Kidney (tissue), 13 donors: ENCODE measurements at regions not wholly inside any gene's neighbourhood (a gene's known extent, or its start where the extent isn't known, plus 50 kb on each side); places are given as distances from the start of the nearest gene placed in this dataset.

Experiments
- DNase-seq, 5 donors: peaks; one replicate each; pipeline ENCODE4 v3.0.0-alpha.2; 2013 to 2020
- FAIRE-seq: peaks from 2 replicates; lab custom pipeline; 2012; peaks lifted over from hg19 to GRCh38; lab: Jason Lieb, UNC
- H3K27ac ChIP-seq, 2 donors: one replicate each; pipeline ENCODE4 v1.7.0; 2013; ENCODE audit warnings: low read depth in 2 of 2, low read length in 2 of 2, inconsistent platforms in 1 of 2
- H3K27me3 ChIP-seq: one replicate; pipeline ENCODE4 v1.7.1; 2013; ENCODE audit warnings: low read length, inconsistent platforms; ENCODE audit not compliant: control insufficient read depth, insufficient read depth
- H3K36me3 ChIP-seq, 3 donors: one replicate each; pipeline versions ENCODE4 v1.7.0 to v1.7.1; 2013; ENCODE audit warnings: low read length in 3 of 3, control low read depth in 1 of 3, inconsistent platforms in 1 of 3; ENCODE audit not compliant: insufficient read depth in 3 of 3, control insufficient read depth in 2 of 3
- H3K4me1 ChIP-seq, 3 donors: one replicate each; pipeline versions ENCODE4 v1.7.0 to v1.7.1; 2013; ENCODE audit warnings: low read length in 3 of 3, inconsistent platforms in 1 of 3, low read depth in 1 of 3; ENCODE audit not compliant: control insufficient read depth in 2 of 3, insufficient read depth in 2 of 3
- H3K4me3 ChIP-seq, 3 donors: one replicate each; pipeline versions ENCODE4 v1.7.0 to v1.8.1; 2013; ENCODE audit warnings: low read length in 3 of 3, control low read depth in 1 of 3, inconsistent platforms in 1 of 3
- H3K9ac ChIP-seq, 3 donors: one replicate each; pipeline versions ENCODE4 v1.7.0 to v1.7.1; 2013; ENCODE audit warnings: low read length in 3 of 3, control low read depth in 1 of 3, inconsistent platforms in 1 of 3
- H3K9me3 ChIP-seq, 3 donors: one replicate each; pipeline versions ENCODE4 v1.7.0 to v1.7.1; 2013; ENCODE audit warnings: low read length in 3 of 3, control low read depth in 1 of 3, inconsistent platforms in 1 of 3; ENCODE audit not compliant: control insufficient read depth in 2 of 3, insufficient read depth in 1 of 3
- intact Hi-C: fragments of 100-400 bp; cut with DNase I; formaldehyde crosslinking; loops from one replicate; pipeline ENCODE4 v1.11.1; 2022
- TF ChIP-seq, protein P1 (sequence below): IDR thresholded peaks from 3 replicates; pipeline ENCODE4 v1.5.1; 2012; ENCODE audit warnings: mild to moderate bottlenecking, moderate library complexity, borderline replicate concordance; ENCODE audit not compliant: insufficient read depth; ENCODE audit errors: extremely low read depth
- donor health status: control.
- donor health status: control.
- donor health status: control.
- donor health status: control.
- donor health status: control.
- donor health status: DM: yes; HTN: yes; CAD: no.
- donor health status: Normal renal cell carcinoma (clear cell type).

GRCh38 chr13:105997581-105998550 is 537.6 kb downstream of the EFNB2 start:
- FAIRE-seq (no peak), DNase-seq (peak; percentile 58 to 83 (median 69))
- peaks cover 0 to 1% (median 0%) of the 10 kb centered on the region in 3 donors for H3K9me3 ChIP-seq
- TF ChIP-seq, protein P1, sequence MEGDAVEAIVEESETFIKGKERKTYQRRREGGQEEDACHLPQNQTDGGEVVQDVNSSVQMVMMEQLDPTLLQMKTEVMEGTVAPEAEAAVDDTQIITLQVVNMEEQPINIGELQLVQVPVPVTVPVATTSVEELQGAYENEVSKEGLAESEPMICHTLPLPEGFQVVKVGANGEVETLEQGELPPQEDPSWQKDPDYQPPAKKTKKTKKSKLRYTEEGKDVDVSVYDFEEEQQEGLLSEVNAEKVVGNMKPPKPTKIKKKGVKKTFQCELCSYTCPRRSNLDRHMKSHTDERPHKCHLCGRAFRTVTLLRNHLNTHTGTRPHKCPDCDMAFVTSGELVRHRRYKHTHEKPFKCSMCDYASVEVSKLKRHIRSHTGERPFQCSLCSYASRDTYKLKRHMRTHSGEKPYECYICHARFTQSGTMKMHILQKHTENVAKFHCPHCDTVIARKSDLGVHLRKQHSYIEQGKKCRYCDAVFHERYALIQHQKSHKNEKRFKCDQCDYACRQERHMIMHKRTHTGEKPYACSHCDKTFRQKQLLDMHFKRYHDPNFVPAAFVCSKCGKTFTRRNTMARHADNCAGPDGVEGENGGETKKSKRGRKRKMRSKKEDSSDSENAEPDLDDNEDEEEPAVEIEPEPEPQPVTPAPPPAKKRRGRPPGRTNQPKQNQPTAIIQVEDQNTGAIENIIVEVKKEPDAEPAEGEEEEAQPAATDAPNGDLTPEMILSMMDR: no peak
- no peak overlapping the region for H3K4me3 ChIP-seq
- H3K27ac ChIP-seq: no peak overlapping the region
- no peaks in the 10 kb centered on the region for H3K36me3 ChIP-seq
- H3K4me1 ChIP-seq: peaks cover 0 to 6% (median 0%) of the 10 kb centered on the region in 3 donors
- H3K9ac ChIP-seq: no peak overlapping the region
- intact Hi-C loops: no loop called here
- H3K27me3 ChIP-seq: no peaks in the 10 kb centered on the region

DNA sequence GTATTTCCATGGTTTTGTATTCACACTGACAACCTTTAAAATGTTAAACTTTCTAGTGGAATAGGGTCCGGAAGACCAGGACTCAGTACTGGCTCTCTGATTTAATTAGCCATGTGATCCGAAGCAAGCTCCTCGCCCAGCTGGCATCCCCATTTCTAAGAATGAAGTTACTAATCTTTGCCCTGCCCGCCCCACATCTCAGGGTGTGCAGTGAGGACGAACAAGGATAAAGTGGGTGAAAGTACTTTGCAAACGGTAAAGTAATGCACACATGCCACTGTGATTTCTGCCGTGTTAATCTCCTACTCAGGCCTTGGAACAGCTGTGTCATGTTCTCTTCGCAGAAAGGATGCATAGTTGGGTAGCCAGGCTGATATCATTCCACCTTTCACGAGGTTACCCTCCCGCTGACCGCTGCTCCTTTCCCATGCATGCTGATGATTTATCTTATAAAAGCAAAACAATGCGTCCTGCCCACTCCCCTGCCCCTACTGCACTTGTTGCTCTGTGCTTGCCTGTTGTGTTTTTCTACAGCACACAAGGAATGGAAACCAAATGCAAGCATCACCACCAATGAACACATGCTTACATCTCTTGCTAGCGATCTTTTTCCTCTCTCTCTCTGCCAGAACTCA is 539.0 kb downstream of the EFNB2 start:
- H3K9me3 ChIP-seq: peaks cover 0 to 1% (median 0%) of the 10 kb centered on the region in 3 donors
- no peak overlapping the region for H3K4me3 ChIP-seq
- H3K27me3 ChIP-seq: no peaks in the 10 kb centered on the region
- intact Hi-C loops: no loop called here
- H3K36me3 ChIP-seq: no peaks in the 10 kb centered on the region
- FAIRE-seq (no peak), DNase-seq (peak in 4 of 5 donors; percentile 35 to 52 (median 46))
- TF ChIP-seq, protein P1: no peak
- no peak overlapping the region for H3K9ac ChIP-seq
- H3K27ac ChIP-seq: no peak overlapping the region
- peaks cover 0 to 6% (median 0%) of the 10 kb centered on the region in 3 donors for H3K4me1 ChIP-seq

DNA sequence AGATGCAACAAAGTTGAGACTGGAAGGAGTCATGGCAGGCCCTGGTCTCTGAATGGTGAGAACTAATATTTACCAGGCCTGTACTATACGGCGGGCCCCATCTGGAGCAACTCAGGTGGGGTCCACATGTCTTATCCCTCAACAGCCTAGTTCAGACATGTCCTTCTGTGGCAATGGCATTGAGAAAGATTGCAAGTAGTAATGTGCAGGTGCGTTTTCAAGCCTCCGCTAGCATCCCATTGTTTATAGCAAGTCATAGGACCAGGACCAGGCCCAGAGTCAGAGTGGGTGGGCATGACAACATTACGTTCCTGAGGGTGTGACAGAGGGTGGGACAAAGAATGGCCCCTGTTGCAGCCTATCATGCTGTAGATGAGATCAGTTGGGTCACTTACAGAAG is 541.1 kb downstream of the EFNB2 start:
- Histone ChIP-seq H3K27ac (no peak overlapping the region), H3K9me3 (peaks cover 0 to 1% (median 0%) of the 10 kb centered on the region in 3 donors), H3K4me3 (no peak overlapping the region), H3K36me3 (no peaks in the 10 kb centered on the region), H3K4me1 (peaks cover 0 to 6% (median 0%) of the 10 kb centered on the region in 3 donors), H3K27me3 (no peaks in the 10 kb centered on the region), H3K9ac (no peak overlapping the region)
- TF ChIP-seq, protein P1: no peak
- intact Hi-C loops: no loop called here
- FAIRE-seq: no peak
- DNase-seq: no peak
